ENCODE measurements at regions not wholly inside any gene's neighbourhood (a gene's known extent, or its start where the extent isn't known, plus 50 kb on each side); places are given as distances from the start of the nearest gene placed in this dataset.
"Not testable (repeated sequence)": the region's sequence is repeated elsewhere in the genome, so short reads cannot be mapped to it uniquely, and the experiment has no call there.

DNA sequence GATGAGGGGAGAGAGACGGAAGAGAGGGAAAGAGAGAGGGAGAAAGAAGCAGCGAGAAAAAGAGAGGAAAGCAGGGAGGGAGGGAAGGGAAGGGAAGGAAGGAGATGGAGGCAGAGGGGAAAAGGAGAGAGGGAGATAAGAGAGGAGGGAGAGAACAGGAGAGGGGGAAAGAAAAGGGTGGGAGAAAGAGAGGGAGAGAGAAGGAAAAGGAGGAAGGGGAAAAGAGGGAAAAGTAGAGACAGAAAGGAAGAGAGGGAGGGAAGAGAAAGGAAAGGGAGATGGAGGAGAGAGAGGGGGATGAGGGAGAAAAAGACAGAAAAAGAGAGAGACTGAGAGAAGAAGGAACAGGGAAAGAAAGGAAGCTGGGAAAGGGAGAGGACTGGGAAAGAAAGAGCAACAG is 814.4 kb downstream of the CDH11 start:
- intact Hi-C loops (cut with DNase I), result no loop called here
- DNase-seq (ENCODE audit: low spot score) (no peak), ATAC-seq (no peak)

DNA sequence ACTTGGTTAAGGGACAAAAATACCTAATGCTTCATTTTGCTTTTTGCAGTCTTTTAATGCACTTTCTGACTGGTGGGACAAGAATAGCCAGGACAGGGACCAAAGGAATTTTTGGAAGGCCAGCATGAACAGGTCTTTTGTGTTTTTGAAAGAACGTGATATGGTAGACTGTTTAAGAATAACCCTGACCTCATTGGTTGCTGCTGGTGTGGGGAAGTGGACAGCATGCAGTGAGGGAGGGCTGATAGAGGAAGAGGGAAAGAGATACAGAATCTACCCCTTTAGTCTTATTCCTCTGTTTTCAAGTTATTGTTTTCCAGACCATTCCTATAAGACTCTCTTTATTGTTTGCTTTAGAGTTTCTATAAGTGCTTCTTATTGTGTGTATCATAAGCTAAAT is 816.2 kb downstream of the CDH11 start:
- no peak for ATAC-seq
- DNase-seq (ENCODE audit: low spot score), result no peak
- intact Hi-C loops (cut with DNase I), result no loop called here

- no peak for DNase-seq (ENCODE audit: low spot score)
- intact Hi-C loops (cut with DNase I), result no loop called here
- ATAC-seq, result no peak
These were observed 816.9 kb downstream of the CDH11 start for GRCh38 chr16:64304951-64305350.

GRCh38 chr16:64304396-64304795 is 817.5 kb downstream of the CDH11 start:
- intact Hi-C loops (cut with DNase I), result no loop called here
- ATAC-seq (no peak), DNase-seq (ENCODE audit: low spot score) (no peak)

DNA sequence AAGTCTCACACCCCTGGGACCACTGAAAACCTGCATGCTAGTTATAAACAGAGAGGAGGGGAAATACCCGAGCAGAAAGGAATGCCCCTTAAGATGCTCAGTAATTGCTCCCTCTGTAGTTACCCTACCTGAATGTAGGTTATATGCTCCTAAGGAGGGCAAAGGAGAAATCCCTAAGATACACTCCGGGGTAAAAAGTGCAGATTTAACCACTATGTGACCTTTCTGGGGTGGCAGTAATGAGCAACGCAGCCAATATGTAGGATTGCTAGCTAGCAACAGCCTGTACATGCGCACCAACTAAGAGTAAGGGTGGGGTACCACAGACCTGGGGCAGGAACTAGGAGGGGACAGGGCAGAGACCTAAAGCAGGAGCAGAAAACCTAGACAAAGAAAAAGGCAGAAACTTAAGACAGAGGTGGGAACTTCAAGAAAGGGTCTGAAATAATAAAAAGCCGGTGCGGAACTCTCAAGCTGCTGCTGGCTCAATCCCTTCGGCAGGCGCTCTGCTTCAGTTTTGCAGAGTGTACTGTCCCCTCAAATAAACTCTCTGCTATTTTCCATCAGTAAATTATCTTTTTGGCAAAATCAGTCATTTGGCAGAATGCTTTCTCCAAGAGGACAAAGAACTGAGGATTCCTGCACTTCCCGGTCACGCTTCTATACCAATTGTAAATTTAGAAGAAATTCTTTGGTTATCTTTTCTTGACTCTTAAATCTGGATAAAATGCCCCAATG is 823.8 kb downstream of the CDH11 start:
- ATAC-seq, result no peak
- intact Hi-C loops (cut with DNase I), result no loop called here

GRCh38 chr16:64295466-64295865 is 826.4 kb downstream of the CDH11 start:
- intact Hi-C loops (cut with DNase I), result no loop called here
- no peak for DNase-seq (ENCODE audit: low spot score)
- no peak for ATAC-seq

More for the DNA sequence above, 823.8 kb downstream of the CDH11 start:
- no peak for DNase-seq (ENCODE audit: low spot score)

DNA sequence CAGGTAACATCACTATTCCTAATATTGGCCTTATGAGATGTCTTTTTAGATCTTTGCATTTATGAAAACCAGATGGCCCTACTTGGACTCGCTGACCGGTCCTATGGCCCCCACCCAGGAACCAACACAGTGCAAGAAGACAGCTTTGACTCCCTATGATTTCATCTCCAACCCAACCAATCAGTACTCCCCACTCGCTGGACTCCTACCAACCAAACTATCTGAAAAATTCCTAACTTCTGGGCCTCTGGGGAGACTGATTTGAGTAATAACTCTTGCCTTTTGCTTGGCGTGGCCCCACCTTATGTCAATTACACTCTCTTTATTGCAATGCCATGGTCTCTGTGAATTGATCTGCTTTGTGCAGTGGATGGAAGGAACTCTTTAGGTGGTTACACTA is 828.9 kb downstream of the CDH11 start:
- no peak for DNase-seq (ENCODE audit: low spot score)
- no peak for ATAC-seq
- intact Hi-C loops (cut with DNase I), result no loop called here

- DNase-seq (ENCODE audit: low spot score) (no peak), ATAC-seq (no peak)
- intact Hi-C loops (cut with DNase I), result no loop called here
These were observed 829.7 kb downstream of the CDH11 start for GRCh38 chr16:64292161-64292560.

- intact Hi-C loops (cut with DNase I), result no loop called here
- DNase-seq (ENCODE audit: low spot score) (no peak), ATAC-seq (no peak)
These were observed 831.4 kb downstream of the CDH11 start for GRCh38 chr16:64290461-64290860.

GRCh38 chr16:64287655-64288528 is 834.0 kb downstream of the CDH11 start:
- intact Hi-C loops (cut with DNase I), result no loop called here
- DNase-seq (ENCODE audit: low spot score) (no peak), ATAC-seq (no peak)

GRCh38 chr16:64282181-64282580 is 839.7 kb downstream of the CDH11 start:
- DNase-seq (ENCODE audit: low spot score) (no peak), ATAC-seq (no peak)
- intact Hi-C loops (cut with DNase I), result no loop called here

DNA sequence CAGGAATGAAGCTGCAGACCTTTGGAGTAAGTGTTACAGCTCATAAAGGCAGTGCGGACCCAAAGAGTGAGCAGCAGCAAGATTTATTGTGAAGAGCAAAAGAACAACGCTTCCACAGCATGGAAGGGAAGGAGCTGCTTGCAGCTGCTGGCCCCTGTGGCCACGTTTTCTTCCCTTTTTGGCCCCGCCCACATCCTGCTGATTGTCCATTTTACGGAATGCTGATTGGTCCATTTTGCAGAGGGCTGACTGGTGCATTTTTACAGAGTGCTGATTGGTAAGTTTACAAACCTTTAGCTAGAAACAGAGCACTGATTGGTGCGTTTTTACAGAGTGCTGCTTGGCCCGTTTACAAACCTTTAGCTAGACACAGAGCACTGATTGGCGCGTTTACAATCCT is 841.5 kb downstream of the CDH11 start:
- intact Hi-C loops (cut with DNase I), result no loop called here
- DNase-seq (ENCODE audit: low spot score), result no peak
- no peak for ATAC-seq

GRCh38 chr16:64278196-64278595 is 843.7 kb downstream of the CDH11 start:
- no peak for DNase-seq (ENCODE audit: low spot score)
- no peak for ATAC-seq
- intact Hi-C loops (cut with DNase I), result no loop called here

- DNase-seq (ENCODE audit: low spot score), result no peak
- ATAC-seq, result no peak
- intact Hi-C loops (cut with DNase I), result no loop called here
These were observed 845.2 kb downstream of the CDH11 start for GRCh38 chr16:64276646-64277045.

GRCh38 chr16:64272028-64272427 is 849.8 kb downstream of the CDH11 start:
- no peak for DNase-seq (ENCODE audit: low spot score)
- ATAC-seq, result no peak
- intact Hi-C loops (cut with DNase I), result no loop called here

GRCh38 chr16:64269756-64270155 is 852.1 kb downstream of the CDH11 start:
- ATAC-seq (no peak), DNase-seq (ENCODE audit: low spot score) (no peak)
- intact Hi-C loops (cut with DNase I), result no loop called here

DNA sequence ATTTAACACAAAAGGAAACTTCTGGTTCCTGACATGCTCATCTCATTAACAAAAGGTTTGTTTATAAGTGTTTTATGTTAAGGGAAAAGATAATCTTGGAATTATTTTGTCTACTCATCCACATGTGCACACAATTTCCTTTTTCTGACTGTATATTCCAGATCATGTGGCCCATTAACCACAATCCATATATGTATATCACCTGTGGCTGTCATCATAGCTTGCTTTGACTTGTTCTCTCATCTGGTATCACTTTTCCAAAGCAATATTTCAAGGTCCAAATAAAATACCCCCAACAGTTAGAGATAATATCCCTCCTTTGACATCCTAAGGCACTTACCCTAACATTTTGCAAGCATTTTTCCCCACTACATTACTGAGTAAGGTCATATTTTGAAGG is 856.1 kb downstream of the CDH11 start:
- intact Hi-C loops (cut with DNase I), result no loop called here
- ATAC-seq (no peak), DNase-seq (ENCODE audit: low spot score) (no peak)

DNA sequence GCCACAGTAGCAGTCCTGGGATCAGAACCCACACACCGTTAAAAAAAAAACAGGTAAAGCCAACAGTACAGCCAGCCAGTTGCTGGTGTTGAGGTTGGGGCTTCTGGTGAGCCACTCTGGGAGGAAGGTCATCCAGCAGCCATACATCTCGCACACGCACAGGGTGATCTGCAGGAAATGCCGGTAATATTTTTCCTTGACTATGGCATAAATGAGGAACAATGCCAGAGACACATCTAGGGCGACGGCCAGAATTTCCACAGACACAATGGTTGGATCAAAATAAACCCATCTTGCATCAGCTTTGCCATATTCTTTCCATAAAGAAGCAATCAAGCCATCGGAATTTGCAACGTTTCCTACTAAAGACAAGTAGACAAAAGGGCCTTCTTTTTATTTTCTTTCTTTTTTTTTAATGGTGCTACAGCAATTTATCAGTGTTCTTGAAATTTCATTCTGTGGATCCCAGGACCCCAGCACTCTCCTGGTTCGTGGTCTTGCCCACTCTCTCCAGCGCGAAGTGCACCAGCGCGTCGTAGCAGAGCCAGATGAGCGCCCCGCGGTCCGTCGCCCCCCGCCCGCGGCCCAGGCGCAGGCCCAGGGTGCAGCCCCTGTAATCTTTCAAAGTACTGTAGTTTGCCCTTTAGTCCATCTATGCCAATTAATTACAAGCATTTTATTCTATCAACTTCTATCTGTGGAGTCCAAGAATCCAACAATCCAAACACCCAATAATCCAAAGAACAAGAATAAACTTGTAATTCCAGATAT is 861.0 kb downstream of the CDH11 start:
- ATAC-seq; DNase-seq (ENCODE audit: low spot score); intact Hi-C loops (cut with DNase I): not testable (repeated sequence)

GRCh38 chr16:64254443-64255367 is 867.2 kb downstream of the CDH11 start:
- ATAC-seq, result no peak
- intact Hi-C loops (cut with DNase I), result no loop called here

More at GRCh38 chr16:64254443-64255367, 867.2 kb downstream of the CDH11 start:
- DNase-seq (ENCODE audit: low spot score), result no peak
